GM21786 (cell line): ENCODE measurements at regions not wholly inside any gene's neighbourhood (a gene's known extent, or its start where the extent isn't known, plus 50 kb on each side); places are given as distances from the start of the nearest gene placed in this dataset.

Experiments
- ATAC-seq: cut with Tn5 transposase; IDR thresholded peaks from one replicate; pipeline ENCODE4 v1.9.1; 2021; ENCODE audit not compliant: unreplicated experiment

DNA sequence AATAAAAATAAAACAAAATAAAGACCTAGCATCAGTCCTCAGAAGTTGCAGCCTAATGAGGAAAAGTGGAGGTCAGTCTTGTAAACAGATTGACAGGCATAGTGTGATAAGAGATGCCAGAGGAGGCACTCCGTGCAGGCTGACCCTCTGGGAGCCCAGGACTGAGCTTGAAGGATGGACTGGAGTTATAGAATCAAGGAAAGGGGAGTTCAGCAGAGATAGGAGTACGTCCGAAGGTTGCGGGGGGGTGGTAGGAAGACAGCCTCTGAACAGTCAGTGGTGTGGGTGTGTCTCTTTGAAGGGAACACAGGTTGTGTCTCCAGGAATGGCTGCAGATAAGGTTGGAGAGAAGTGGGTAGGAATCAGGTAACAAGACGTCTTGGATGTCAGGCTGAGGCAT is 126.1 kb upstream of the CPEB4 start:
- ATAC-seq, result no peak

DNA sequence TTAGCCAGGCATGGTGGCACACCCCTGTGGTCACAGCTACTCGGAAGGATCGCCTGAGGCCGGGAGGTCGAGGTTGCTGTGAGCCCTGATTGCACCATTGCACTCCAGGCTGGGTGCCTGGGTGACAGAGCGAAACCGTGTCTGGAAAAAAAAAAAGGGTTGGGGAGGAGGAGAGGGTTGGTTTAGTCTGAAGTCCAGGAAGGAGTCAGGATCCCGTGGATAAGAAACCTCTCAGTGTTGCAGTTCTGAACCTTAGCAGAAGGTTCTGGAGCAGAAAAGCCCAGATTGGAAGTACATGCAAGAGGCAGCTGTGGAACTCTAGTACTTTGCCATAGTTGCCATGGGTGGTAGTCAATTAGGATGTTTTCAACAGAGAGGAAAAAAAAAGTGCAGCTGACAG is 125.2 kb upstream of the CPEB4 start:
- no peak for ATAC-seq

DNA sequence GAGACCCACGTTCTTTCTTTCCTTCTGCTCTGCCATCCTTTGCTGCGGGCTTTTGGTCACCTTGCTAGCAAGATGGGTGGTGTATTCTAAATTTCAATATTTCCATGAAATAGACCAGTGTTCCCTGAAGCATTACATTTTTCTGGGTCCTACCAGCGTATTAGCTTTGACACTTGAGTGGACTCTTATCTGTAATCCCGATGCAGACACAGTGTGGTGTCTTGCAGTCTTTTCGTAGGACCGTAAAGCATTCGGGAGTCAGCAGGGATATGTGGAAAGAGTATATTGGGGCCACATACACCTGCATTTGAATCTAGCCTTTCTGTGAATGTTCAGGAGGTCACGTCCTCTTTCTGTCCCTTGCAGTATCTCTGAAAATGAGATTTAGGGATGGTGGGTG is 124.7 kb upstream of the CPEB4 start:
- ATAC-seq, result no peak

- no peak for ATAC-seq
Observed at GRCh38 chr5:173764332-173765028, 123.7 kb upstream of the CPEB4 start.

GRCh38 chr5:173765029-173765644 is 123.0 kb upstream of the CPEB4 start:
- ATAC-seq, result no peak

DNA sequence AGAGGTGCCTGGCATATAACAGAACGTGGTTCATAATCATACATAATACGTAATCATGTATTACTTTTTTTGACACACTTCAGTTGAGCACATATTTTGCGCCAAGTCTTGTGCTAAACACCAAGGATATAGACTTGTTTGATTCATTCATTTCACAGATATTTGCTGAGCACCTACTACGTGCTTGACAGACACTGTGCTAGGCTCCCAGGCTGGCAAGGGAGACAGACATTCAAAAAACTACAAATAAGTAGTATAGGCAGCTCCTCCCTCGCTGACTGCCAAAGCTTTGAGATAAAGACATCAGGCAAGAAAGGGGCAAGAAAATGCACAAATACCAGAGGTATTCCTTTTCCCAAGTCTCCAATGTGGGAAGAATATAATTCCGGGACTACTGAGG is 122.5 kb upstream of the CPEB4 start:
- no peak for ATAC-seq

GRCh38 chr5:173767574-173768266 is 120.4 kb upstream of the CPEB4 start:
- ATAC-seq, result no peak

DNA sequence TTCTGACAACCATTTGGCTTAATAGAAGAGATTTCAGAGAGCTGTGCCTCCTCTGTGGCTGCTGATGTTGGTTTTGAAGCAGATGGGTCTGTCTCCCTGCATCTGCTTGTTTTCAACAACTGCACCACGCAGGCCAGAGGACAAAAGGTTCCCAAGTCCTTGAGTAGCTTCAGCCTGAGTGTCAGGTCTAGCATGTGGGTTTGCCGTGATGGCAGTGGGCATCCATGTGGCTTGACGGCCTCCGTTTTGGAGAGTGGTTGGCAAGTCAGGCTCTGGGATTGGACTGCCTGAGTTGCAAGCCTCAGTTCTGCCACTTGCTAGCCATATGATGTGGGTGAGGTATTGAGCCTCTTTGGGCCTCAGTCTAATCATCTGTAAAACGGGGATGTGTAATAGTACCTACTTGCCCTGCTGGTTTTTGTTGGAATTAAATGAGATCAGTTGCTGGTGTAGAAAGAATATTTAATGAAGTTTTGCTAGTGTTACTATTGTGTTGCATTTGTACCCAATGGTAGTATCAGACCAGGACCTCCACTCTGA is 119.8 kb upstream of the CPEB4 start:
- ATAC-seq, result no peak

DNA sequence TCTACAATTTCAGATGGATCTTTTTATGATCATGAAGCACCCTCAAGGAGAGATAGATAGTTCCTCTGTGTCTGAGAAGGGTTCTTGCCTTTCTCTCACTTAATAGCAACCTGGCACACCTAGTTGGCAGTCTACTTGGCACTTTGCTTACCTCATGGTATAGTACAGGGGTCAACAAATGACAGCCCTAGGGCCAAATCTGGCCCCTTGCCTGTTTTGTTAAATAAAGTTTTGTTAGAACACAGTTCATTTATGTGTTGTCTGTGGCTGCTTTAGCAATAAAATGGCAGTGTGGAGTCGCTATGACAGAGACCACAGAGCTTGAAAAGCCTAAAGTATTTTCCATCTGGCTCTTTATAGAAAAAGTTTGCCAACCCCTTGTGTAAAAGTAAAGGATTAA is 119.3 kb upstream of the CPEB4 start:
- no peak for ATAC-seq

DNA sequence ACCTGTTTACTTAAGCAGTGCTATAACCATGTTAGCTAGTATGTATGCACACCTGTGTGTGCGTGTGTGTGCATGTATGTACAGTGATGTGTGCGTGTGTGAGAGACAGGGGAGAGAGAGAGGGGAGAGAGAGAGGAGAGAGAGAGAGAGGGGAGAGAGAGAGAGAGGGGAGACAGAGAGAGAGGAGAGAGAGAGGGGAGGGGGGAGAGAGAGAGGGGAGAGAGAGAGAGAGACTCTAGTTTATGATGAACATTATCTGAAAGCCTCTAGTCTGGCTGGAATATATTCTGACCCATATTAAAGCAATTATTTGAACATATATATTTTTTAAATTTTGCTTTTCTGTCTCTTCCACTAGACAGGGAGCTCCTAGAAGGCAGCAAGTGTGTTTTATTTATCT is 117.5 kb upstream of the CPEB4 start:
- no peak for ATAC-seq

DNA sequence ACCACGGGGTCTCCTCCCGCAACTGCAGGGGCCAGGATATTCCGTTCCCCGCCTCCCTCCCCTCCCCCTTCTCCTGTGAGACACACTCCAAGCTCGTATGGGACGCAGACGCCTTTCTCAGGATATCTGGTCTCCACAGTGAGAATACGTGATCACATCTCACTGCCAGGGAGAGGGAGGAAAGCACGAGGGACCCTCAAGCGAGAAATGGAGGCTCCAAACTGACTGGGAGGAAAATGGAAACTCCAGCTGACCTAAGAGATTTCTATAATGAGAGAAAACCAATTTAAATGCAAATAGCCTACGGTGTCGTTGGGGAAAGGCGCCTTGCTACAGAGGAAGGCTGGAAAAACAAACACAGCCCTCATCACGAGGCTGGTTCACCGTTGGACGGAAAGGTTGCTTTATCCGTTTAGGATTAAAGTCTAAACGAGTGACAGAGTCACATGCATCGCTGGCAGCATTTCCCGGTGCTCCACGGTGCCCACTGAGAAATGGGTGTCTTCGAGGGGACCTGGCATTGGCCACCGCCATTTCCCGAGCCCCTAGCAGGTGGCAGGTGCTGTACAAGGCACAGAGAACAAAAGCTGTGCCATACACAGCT is 116.9 kb upstream of the CPEB4 start:
- no peak for ATAC-seq

GRCh38 chr5:173771725-173772383 is 116.3 kb upstream of the CPEB4 start:
- no peak for ATAC-seq

- ATAC-seq, result no peak
Observed at GRCh38 chr5:173772384-173773059, 115.6 kb upstream of the CPEB4 start.

- ATAC-seq, result no peak
Observed at GRCh38 chr5:173774271-173774761, 113.8 kb upstream of the CPEB4 start.

DNA sequence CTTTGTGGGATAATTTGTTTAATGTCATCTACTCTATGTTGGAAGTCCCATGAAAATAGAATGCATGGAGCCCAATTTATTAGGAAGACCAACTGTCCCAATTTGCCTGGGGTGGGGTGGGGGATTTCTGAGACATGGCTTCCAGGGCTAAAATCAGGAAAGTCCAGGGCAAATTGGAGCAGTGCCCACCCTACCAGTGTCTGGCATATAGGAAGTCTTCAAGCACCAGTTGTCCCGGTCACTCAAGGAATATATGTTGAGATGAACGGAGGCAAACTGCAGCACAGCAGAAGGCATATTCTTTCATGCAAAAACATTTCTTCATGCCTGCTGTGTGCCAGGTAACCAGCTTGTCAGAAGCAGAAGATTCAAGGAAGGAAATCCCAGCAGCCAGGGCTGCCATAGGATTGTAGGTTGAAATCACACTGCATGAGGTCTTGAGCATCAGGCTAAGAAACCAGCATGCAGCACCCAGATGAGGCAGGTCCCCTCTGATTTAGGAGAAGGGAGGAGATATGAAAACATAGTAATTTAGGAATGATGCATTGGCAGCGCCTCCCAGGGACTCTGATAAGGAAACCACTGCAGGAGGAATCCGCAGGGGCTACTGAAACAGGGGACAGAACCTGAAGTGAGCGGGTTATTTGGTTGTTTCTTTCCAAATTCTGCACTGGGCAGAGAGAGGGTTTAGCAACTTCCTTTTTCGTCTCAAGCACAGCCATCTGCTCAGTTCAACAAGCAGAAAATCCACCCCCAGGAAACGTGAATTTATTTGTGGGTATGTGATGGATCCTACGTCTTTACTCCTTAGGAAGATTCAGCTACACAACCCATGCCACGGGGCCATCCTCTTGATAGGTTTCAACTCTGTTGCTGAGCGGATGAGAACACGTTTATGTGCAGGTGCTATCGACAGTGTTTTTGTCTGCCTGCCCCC is 112.6 kb upstream of the CPEB4 start:
- ATAC-seq, result no peak

GRCh38 chr5:173777149-173777548 is 111.0 kb upstream of the CPEB4 start:
- ATAC-seq, result no peak

- no peak for ATAC-seq
Observed at GRCh38 chr5:173777674-173778073, 110.5 kb upstream of the CPEB4 start.

DNA sequence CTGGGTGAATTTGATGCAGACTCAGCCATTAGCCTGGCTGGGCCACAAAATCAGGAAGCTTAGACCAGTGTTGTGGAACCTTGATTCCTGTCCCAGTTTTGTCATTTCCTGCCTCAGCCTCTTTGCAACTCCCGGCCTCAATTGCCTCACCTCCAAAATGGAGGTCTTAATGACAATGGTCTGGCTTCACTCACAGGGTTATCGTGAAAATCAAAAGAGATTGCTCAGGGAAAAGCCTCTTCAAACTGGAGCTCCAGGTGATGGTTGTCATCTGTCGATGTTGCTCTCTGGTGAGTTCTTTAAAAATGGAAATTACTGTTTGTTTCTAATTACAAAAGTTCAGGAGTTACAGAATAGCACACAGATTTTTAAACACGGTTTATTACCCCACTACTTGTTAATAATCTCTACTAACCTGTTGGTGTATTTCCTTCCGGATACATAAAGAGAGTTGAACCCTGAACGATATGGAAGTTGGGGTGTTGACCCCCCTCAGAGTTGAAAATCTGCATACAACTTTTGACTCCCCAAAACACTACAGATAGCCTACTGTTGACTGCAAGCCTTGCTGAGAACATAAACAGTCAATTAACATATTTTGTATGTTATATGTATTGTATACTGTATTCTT is 109.9 kb upstream of the CPEB4 start:
- ATAC-seq, result no peak

GRCh38 chr5:173778784-173779304 is 109.3 kb upstream of the CPEB4 start:
- ATAC-seq, result no peak
